ENCODE measurements at regions not wholly inside any gene's neighbourhood (a gene's known extent, or its start where the extent isn't known, plus 50 kb on each side); places are given as distances from the start of the nearest gene placed in this dataset.

- no peak for TF ChIP-seq CTCF (IDR thresholded peaks at IDR 0.05; ENCODE audit: extremely low read depth, missing control alignments)
Measured at GRCh38 chr12:38157274-38157932, 159.2 kb upstream of the ALG10B start.

GRCh38 chr12:38157933-38158401 is 158.6 kb upstream of the ALG10B start:
- no peak for DNase-seq (ENCODE audit: low spot score)
- TF ChIP-seq CTCF (IDR thresholded peaks at IDR 0.05; ENCODE audit: extremely low read depth, missing control alignments): no peak

More at GRCh38 chr12:38157274-38157932, 159.2 kb upstream of the ALG10B start:
- no peak for DNase-seq (ENCODE audit: low spot score)

- no peak for DNase-seq (ENCODE audit: low spot score)
- no peak for TF ChIP-seq CTCF (IDR thresholded peaks at IDR 0.05; ENCODE audit: extremely low read depth, missing control alignments)
Measured at GRCh38 chr12:38158428-38159091, 158.0 kb upstream of the ALG10B start.

GRCh38 chr12:38159092-38159551 is 157.5 kb upstream of the ALG10B start:
- DNase-seq (ENCODE audit: low spot score): no peak
- no peak for TF ChIP-seq CTCF (IDR thresholded peaks at IDR 0.05; ENCODE audit: extremely low read depth, missing control alignments)

- no peak for DNase-seq (ENCODE audit: low spot score)
- no peak for TF ChIP-seq CTCF (IDR thresholded peaks at IDR 0.05; ENCODE audit: extremely low read depth, missing control alignments)
Measured at GRCh38 chr12:38159591-38160317, 156.8 kb upstream of the ALG10B start.

GRCh38 chr12:38160318-38161122 is 156.1 kb upstream of the ALG10B start:
- TF ChIP-seq CTCF (IDR thresholded peaks at IDR 0.05; ENCODE audit: extremely low read depth, missing control alignments): no peak
- DNase-seq (ENCODE audit: low spot score): no peak
